KMS-11 (cell line): ENCODE measurements at regions not wholly inside any gene's neighbourhood (a gene's known extent, or its start where the extent isn't known, plus 50 kb on each side); places are given as distances from the start of the nearest gene placed in this dataset.
"Not testable (repeated sequence)": the region's sequence is repeated elsewhere in the genome, so short reads cannot be mapped to it uniquely, and the experiment has no call there.

Source experiments
- H2AFZ ChIP-seq: fragments of 200-600 bp; sonication (generic); 2 replicates; pipeline ENCODE4 v1.6.1; 2016; ENCODE audit warnings: antibody characterized with exemption, mixed run types, low read depth
- H3K27ac ChIP-seq: fragments of 200-600 bp; sonication (generic); 2 replicates; pipeline ENCODE4 v1.6.1; 2016; ENCODE audit warnings: mild to moderate bottlenecking, mixed run types
- H3K27me3 ChIP-seq: fragments of 200-600 bp; sonication (generic); 2 replicates; pipeline ENCODE4 v1.6.1; 2017; ENCODE audit warnings: mild to moderate bottlenecking, low read depth, mixed run types, moderate library complexity; ENCODE audit not compliant: insufficient read depth
- H3K36me3 ChIP-seq: fragments of 200-600 bp; sonication (generic); 2 replicates; pipeline ENCODE4 v1.6.1; 2017; ENCODE audit warnings: mild to moderate bottlenecking, mixed run types; ENCODE audit not compliant: insufficient read depth
- H3K4me1 ChIP-seq: fragments of 200-600 bp; sonication (generic); 2 replicates; pipeline ENCODE4 v1.6.1; 2016; ENCODE audit warnings: mild to moderate bottlenecking, low read depth, mixed run types; ENCODE audit not compliant: poor library complexity, severe bottlenecking
- H3K4me2 ChIP-seq: fragments of 200-600 bp; sonication (generic); 2 replicates; pipeline ENCODE4 v1.7.0; 2016; ENCODE audit warnings: mild to moderate bottlenecking, mixed run types
- H3K4me3 ChIP-seq: fragments of 200-600 bp; sonication (generic); IDR thresholded peaks from 2 replicates; pipeline ENCODE4 v1.6.1; 2017; ENCODE audit warnings: low read depth, low read length, mixed read lengths; ENCODE audit not compliant: insufficient read depth
- H3K79me2 ChIP-seq: fragments of 200-600 bp; sonication (generic); 2 replicates; pipeline ENCODE4 v1.6.1; 2016; ENCODE audit warnings: low read depth, mixed run types; ENCODE audit not compliant: insufficient read depth
- H3K9ac ChIP-seq: fragments of 200-600 bp; sonication (generic); 2 replicates; pipeline ENCODE4 v1.6.1; 2016; ENCODE audit warnings: mild to moderate bottlenecking, mixed run types
- H4K20me1 ChIP-seq: fragments of 200-600 bp; sonication (generic); 2 replicates; pipeline ENCODE4 v1.6.1; 2016; ENCODE audit warnings: mild to moderate bottlenecking, mixed run types; ENCODE audit not compliant: insufficient read depth
- TF ChIP-seq, protein P1 (sequence below): fragments of 200-600 bp; sonication (generic); conservative IDR thresholded peaks from 2 replicates; pipeline ENCODE4 v1.6.1; 2017; ENCODE audit warnings: low read depth, mild to moderate bottlenecking, antibody characterized with exemption, low read length, moderate library complexity, mixed read lengths

GRCh38 chr11:38356255-38356654 is 1758.2 kb upstream of the RAG2 start:
- no peaks in the 10 kb centered on the region for H3K4me1 ChIP-seq
- no peaks in the 10 kb centered on the region for H4K20me1 ChIP-seq
- no peaks in the 10 kb centered on the region for H3K27me3 ChIP-seq
- no peak overlapping the region for H2AFZ ChIP-seq
- H3K4me2 ChIP-seq = no peak overlapping the region
- no peaks in the 10 kb centered on the region for H3K36me3 ChIP-seq
- no peak overlapping the region for H3K27ac ChIP-seq
- no peak overlapping the region for H3K4me3 ChIP-seq
- no peak overlapping the region for H3K9ac ChIP-seq
- TF ChIP-seq, protein P1, sequence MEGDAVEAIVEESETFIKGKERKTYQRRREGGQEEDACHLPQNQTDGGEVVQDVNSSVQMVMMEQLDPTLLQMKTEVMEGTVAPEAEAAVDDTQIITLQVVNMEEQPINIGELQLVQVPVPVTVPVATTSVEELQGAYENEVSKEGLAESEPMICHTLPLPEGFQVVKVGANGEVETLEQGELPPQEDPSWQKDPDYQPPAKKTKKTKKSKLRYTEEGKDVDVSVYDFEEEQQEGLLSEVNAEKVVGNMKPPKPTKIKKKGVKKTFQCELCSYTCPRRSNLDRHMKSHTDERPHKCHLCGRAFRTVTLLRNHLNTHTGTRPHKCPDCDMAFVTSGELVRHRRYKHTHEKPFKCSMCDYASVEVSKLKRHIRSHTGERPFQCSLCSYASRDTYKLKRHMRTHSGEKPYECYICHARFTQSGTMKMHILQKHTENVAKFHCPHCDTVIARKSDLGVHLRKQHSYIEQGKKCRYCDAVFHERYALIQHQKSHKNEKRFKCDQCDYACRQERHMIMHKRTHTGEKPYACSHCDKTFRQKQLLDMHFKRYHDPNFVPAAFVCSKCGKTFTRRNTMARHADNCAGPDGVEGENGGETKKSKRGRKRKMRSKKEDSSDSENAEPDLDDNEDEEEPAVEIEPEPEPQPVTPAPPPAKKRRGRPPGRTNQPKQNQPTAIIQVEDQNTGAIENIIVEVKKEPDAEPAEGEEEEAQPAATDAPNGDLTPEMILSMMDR = no peak
- H3K79me2 ChIP-seq = no peaks in the 10 kb centered on the region

- Histone ChIP-seq H2AFZ (no peak overlapping the region), H3K79me2 (no peaks in the 10 kb centered on the region), H3K4me3 (no peak overlapping the region), H3K27me3 (no peaks in the 10 kb centered on the region), H3K36me3 (no peaks in the 10 kb centered on the region), H3K4me1 (no peaks in the 10 kb centered on the region), H3K4me2 (no peak overlapping the region), H3K9ac (no peak overlapping the region), H3K27ac (no peak overlapping the region), H4K20me1 (no peaks in the 10 kb centered on the region)
- TF ChIP-seq, protein P1 = no peak
Measured at GRCh38 chr11:38345286-38345685, 1747.2 kb upstream of the RAG2 start.

DNA sequence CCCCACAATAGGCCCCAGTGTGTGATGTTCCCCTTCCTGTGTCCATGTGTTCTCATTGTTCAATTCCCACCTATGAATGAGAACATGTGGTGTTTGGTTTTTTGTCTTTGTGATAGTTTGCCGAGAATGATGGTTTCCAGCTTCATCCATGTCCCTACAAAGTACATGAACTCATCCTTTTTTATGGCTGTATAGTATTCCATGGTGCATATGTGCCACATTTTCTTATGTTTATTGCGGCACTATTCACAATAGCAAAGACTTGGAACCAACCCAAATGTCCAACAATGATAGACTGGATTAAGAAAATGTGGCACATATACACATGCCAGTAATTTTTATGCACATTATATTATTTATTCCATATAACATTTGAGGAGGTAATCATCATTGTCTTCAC is 1743.6 kb upstream of the RAG2 start:
- not testable (repeated sequence) for H3K27me3 ChIP-seq, H3K4me2 ChIP-seq, H2AFZ ChIP-seq, H3K27ac ChIP-seq, H3K4me3 ChIP-seq, H4K20me1 ChIP-seq, H3K4me1 ChIP-seq, H3K9ac ChIP-seq, H3K36me3 ChIP-seq, H3K79me2 ChIP-seq

DNA sequence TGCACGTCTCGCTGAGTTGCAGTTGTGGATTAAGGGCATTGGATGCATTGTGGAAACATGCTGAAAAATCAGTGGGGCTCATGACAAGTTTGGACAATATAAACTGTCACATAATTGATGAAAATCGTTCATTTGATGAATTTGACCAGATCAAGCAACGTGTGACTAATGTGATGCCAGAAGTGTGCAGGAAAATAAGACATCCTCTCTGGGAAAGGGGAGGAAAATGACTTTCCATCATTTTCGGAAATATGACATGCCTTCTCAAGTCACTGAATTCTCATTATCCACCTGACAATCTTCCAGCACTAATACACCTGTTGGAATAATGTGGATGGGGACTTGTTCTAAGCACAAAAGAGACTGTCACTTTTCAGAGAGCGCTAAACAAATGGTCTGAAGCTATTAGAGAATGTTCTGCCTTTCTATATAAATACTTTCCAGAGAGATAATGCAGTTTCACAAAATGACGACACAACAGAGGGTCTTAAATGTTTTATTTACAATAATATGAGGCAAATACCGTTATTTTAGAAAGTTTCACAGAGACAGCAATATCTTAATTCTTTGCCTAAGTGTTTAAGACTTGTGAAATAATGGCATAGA is 1741.9 kb upstream of the RAG2 start:
- Histone ChIP-seq H3K27me3 (no peaks in the 10 kb centered on the region), H3K36me3 (no peaks in the 10 kb centered on the region), H3K4me2 (no peak overlapping the region), H3K4me1 (no peaks in the 10 kb centered on the region), H3K27ac (no peak overlapping the region), H3K4me3 (no peak overlapping the region), H4K20me1 (no peaks in the 10 kb centered on the region), H3K79me2 (no peaks in the 10 kb centered on the region), H3K9ac (no peak overlapping the region), H2AFZ (no peak overlapping the region)
- TF ChIP-seq, protein P1 = no peak

- not testable (repeated sequence) for H4K20me1 ChIP-seq, H3K36me3 ChIP-seq, H3K4me1 ChIP-seq, H3K4me2 ChIP-seq, H3K79me2 ChIP-seq, H3K27me3 ChIP-seq, H3K9ac ChIP-seq, H3K27ac ChIP-seq, H2AFZ ChIP-seq, H3K4me3 ChIP-seq
Measured at GRCh38 chr11:38338022-38338421, 1740.0 kb upstream of the RAG2 start.
